K562 (cell line): ENCODE measurements at regions not wholly inside any gene's neighbourhood (a gene's known extent, or its start where the extent isn't known, plus 50 kb on each side); places are given as distances from the start of the nearest gene placed in this dataset.
A peak's percentile ranks its signal among the peaks of the same experiment; 100 is the strongest.
"Not testable (repeated sequence)": the region's sequence is repeated elsewhere in the genome, so short reads cannot be mapped to it uniquely, and the experiment has no call there.

Experiments
- ATAC-seq: fragments of 200-7000 bp; cut with Tn5 transposase; 3 replicates; pipeline ENCODE4 v1.9.1; 2020; ENCODE audit warnings: moderate library complexity
- BruUV-seq: library from RNA; stranded (reverse); fragments of 400-500 nt; replicated peaks from 2 replicates; lab custom pipeline; 2021; lab: Mats Ljungman, UMichigan
- CTCF ChIA-PET: fragments of 300-600 bp; formaldehyde crosslinking; extraction: SDS; loops from one replicate; lab custom pipeline; 2021; ENCODE audit warnings: low intra/inter-chr PET ratio; lab: Yijun Ruan, JAX
- POLR2A ChIA-PET: fragments of 300-600, 350-650 bp; sonication (Branson Sonifier 250); formaldehyde crosslinking; extraction: SDS; loops from one replicate; lab custom pipeline; 2021; ENCODE audit warnings: antibody characterized with exemption, inconsistent platforms; lab: Yijun Ruan, JAX
- DNase-seq, 4 experiments: peaks; one replicate each; pipeline versions ENCODE4 v3.0.0 to v3.0.0-alpha.2; 2011 to 2018; ENCODE audit warnings: low spot score in 3 of 4, mixed read lengths in 3 of 4; ENCODE audit errors: extremely low read depth in 1 of 4
- FAIRE-seq: peaks from 2 replicates; lab custom pipeline; 2011; peaks lifted over from hg19 to GRCh38; lab: Jason Lieb, UNC
- H2AFZ ChIP-seq: 2 replicates; pipeline ENCODE4 v1.6.0; 2011; ENCODE audit warnings: low read depth, low read length, control low read depth, inconsistent platforms
- H3K27ac ChIP-seq: fragments of 200-600 bp; 3 replicates; pipeline ENCODE4 v1.8.0; 2011; ENCODE audit warnings: low read depth, mild to moderate bottlenecking, control low read depth, inconsistent platforms, low read length, moderate library complexity, mixed read lengths; ENCODE audit errors: extremely low read depth
- H3K27me3 ChIP-seq, 2 experiments: fragments of 300-600 bp in 1 of 2; 2 replicates in 1 of 2; 3 replicates in 1 of 2; pipeline versions ENCODE4 v1.6.0 to v1.8.0; 2011; ENCODE audit warnings: inconsistent platforms in 2 of 2, low read length in 2 of 2, mild to moderate bottlenecking in 1 of 2, mixed read lengths in 1 of 2, moderate library complexity in 1 of 2; ENCODE audit not compliant: control insufficient read depth in 2 of 2, insufficient read depth in 2 of 2
- H3K36me3 ChIP-seq: fragments of 300-600 bp; 3 replicates; pipeline ENCODE4 v1.8.0; 2011; ENCODE audit warnings: mild to moderate bottlenecking, low read length, inconsistent platforms; ENCODE audit not compliant: control insufficient read depth, insufficient read depth
- H3K4me1 ChIP-seq, 2 experiments: fragments of 200-600 bp in 1 of 2; replicated peaks in 1 of 2; 2 replicates in 1 of 2; 3 replicates in 1 of 2; pipeline versions ENCODE4 v1.5.1 to v1.8.0; 2011; ENCODE audit warnings: inconsistent platforms in 2 of 2, low read length in 2 of 2, mild to moderate bottlenecking in 1 of 2, mixed read lengths in 1 of 2, moderate library complexity in 1 of 2; ENCODE audit not compliant: control insufficient read depth in 2 of 2, insufficient read depth in 2 of 2
- H3K4me2 ChIP-seq: 2 replicates; pipeline ENCODE4 v1.6.1; 2011; ENCODE audit warnings: low read length, control low read depth, inconsistent platforms, mixed read lengths; ENCODE audit not compliant: insufficient read depth
- H3K4me3 ChIP-seq: fragments of 200-600 bp; sonication (generic), shearing (Covaris generic); 2 replicates; pipeline ENCODE4 v1.5.1; 2016; ENCODE audit warnings: control low read depth, inconsistent platforms
- H3K79me2 ChIP-seq: fragments of 200-600 bp; 3 replicates; pipeline ENCODE4 v1.8.0; 2011; ENCODE audit warnings: low read length, inconsistent platforms; ENCODE audit not compliant: control insufficient read depth, insufficient read depth
- H3K9ac ChIP-seq, 2 experiments: 2 replicates each; pipeline versions ENCODE4 v1.6.0 to v1.6.1; 2011; ENCODE audit warnings: low read depth in 2 of 2, low read length in 2 of 2, control low read depth in 1 of 2, inconsistent platforms in 1 of 2, mild to moderate bottlenecking in 1 of 2, mixed read lengths in 1 of 2; ENCODE audit not compliant: insufficient read depth in 1 of 2
- H3K9me1 ChIP-seq: one replicate; pipeline ENCODE4 v1.6.0; 2011; ENCODE audit warnings: inconsistent platforms, mild to moderate bottlenecking, low read length, moderate library complexity; ENCODE audit not compliant: control insufficient read depth, insufficient read depth
- H3K9me3 ChIP-seq: replicated peaks from 2 replicates; pipeline ENCODE4 v1.5.1; 2011; ENCODE audit warnings: low read depth, low read length, inconsistent platforms; ENCODE audit not compliant: control insufficient read depth, insufficient read depth
- H4K20me1 ChIP-seq: replicated peaks from 2 replicates; pipeline ENCODE4 v1.6.1; 2011; ENCODE audit warnings: low read length, inconsistent platforms, mixed read lengths; ENCODE audit not compliant: control insufficient read depth, insufficient read depth
- BCL6 ChIP-seq: fragments of 250-450 bp; sonication (Bioruptor Pico); IDR thresholded peaks from 2 replicates; pipeline ENCODE4 v1.4.0; 2020
- CEBPG ChIP-seq, 3 experiments: fragments of 200-800 bp in 1 of 3; sonication (Bioruptor generic) in 1 of 3; sonication (generic) in 1 of 3; formaldehyde crosslinking in 1 of 3; IDR thresholded peaks in 2 of 3; conservative IDR thresholded peaks in 1 of 3; 2 replicates each; pipeline versions ENCODE4 v1.6.1 to v1.8.0; 2016 to 2022; ENCODE audit warnings: missing compliant biosample characterization in 2 of 3, missing genetic modification characterization in 2 of 3, mild to moderate bottlenecking in 1 of 3, missing genetic modification reagents in 1 of 3
- CTCFL ChIP-seq: IDR thresholded peaks from 2 replicates; pipeline ENCODE4 v1.6.1; 2011; ENCODE audit warnings: borderline replicate concordance, low read depth, mild to moderate bottlenecking, moderate library complexity, low read length; ENCODE audit not compliant: insufficient read depth, poor library complexity, severe bottlenecking
- FOXA1 ChIP-seq: fragments of 450-650 bp; IDR thresholded peaks from 2 replicates; pipeline ENCODE4 v1.6.1; 2016; ENCODE audit warnings: mild to moderate bottlenecking, borderline replicate concordance
- GABPA ChIP-seq: fragments of 200-800 bp; sonication (Bioruptor generic); conservative IDR thresholded peaks from 2 replicates; pipeline ENCODE4 v1.6.1; 2016; ENCODE audit warnings: low read depth, missing genetic modification characterization, missing compliant biosample characterization
- HMG20A ChIP-seq: fragments of 450-650 bp; formaldehyde crosslinking; conservative IDR thresholded peaks from 2 replicates; pipeline ENCODE4 v1.4.0; 2020; ENCODE audit warnings: mild to moderate bottlenecking, mixed read lengths
- IRF9 ChIP-seq: fragments of 450-650 bp; IDR thresholded peaks from 2 replicates; pipeline ENCODE4 v1.6.1; 2016; ENCODE audit warnings: missing biosample characterization, missing genetic modification characterization
- NCOA2 ChIP-seq, 2 experiments: fragments of 450-650 bp; IDR thresholded peaks; 2 replicates each; pipeline ENCODE4 v1.6.1; 2018; ENCODE audit warnings: mild to moderate bottlenecking in 2 of 2, moderate library complexity in 1 of 2; ENCODE audit not compliant: partially characterized antibody in 2 of 2
- NFIX ChIP-seq: fragments of 250-450 bp; sonication (Bioruptor Pico); IDR thresholded peaks from 2 replicates; pipeline ENCODE4 v1.4.0; 2020; ENCODE audit warnings: low read depth, mild to moderate bottlenecking, moderate library complexity
- SMAD1 ChIP-seq: fragments of 150-350 bp; IDR thresholded peaks from 2 replicates; pipeline ENCODE4 v1.6.1; 2014; ENCODE audit warnings: low read length, low read depth; ENCODE audit not compliant: partially characterized antibody
- SMARCB1 ChIP-seq: IDR thresholded peaks from 2 replicates; pipeline ENCODE4 v1.6.1; 2011; ENCODE audit warnings: improper control_type of control experiment, low read depth; ENCODE audit not compliant: insufficient read length
- SNAPC5 ChIP-seq: fragments of 250-450 bp; sonication (Bioruptor Pico); IDR thresholded peaks from 2 replicates; pipeline ENCODE4 v1.8.0; 2021; ENCODE audit warnings: moderate library complexity, mild to moderate bottlenecking, inconsistent platforms
- ZNF695 ChIP-seq: fragments of 450-650 bp; formaldehyde crosslinking; IDR thresholded peaks from 2 replicates; pipeline ENCODE4 v1.4.0; 2020; ENCODE audit warnings: mild to moderate bottlenecking, moderate library complexity
- WGBS: fragments of 100-300 bp; shearing (Covaris generic); methylation state at CpG from one replicate; pipeline ENCODE4 v1.1.6; 2016; ENCODE audit warnings: low coverage, mixed read lengths; ENCODE audit not compliant: insufficient coverage; ENCODE audit errors: missing lambda C conversion rate; 5-methylcytosine and 5-hydroxymethylcytosine counted together
- in situ Hi-C: fragments of 300-500 bp; cut with MboI; formaldehyde crosslinking; loops from 4 replicates; pipeline ENCODE4 v1.15.0; 2018; ENCODE audit warnings: inconsistent platforms, mixed read lengths
- intact Hi-C: fragments of 100-400 bp; cut with micrococcal nuclease; formaldehyde crosslinking; loops from 2 replicates; pipeline ENCODE4 v1.14.2; 2022

- in situ Hi-C loops, H3K9me1 ChIP-seq, H3K27me3 ChIP-seq, BruUV-seq, ATAC-seq, H3K4me1 ChIP-seq, H3K27ac ChIP-seq, POLR2A ChIA-PET, H3K79me2 ChIP-seq, H2AFZ ChIP-seq, H3K36me3 ChIP-seq, intact Hi-C loops, H3K9me3 ChIP-seq, FAIRE-seq, H4K20me1 ChIP-seq, H3K4me3 ChIP-seq, H3K4me2 ChIP-seq, DNase-seq, H3K9ac ChIP-seq: not testable (repeated sequence)
- 13% methylated on average over 5 of the region's 6 CpGs for WGBS
- CTCF ChIA-PET = interaction anchor here (0.6 kb wide), 1 partner anchor 58 kb away, joined by 4 read pairs; no protein-coding TSS in a partner anchor
Measured at GRCh38 chr4:116536024-116536423, 549.4 kb downstream of the TRAM1L1 start.

GRCh38 chr4:116531870-116532269 is 553.5 kb downstream of the TRAM1L1 start:
- ChIA-PET CTCF (no interaction called here), POLR2A (no interaction called here)
- Histone ChIP-seq H3K79me2 (no peaks in the 10 kb centered on the region), H3K9ac (no peak overlapping the region), H3K27me3 (no peaks in the 10 kb centered on the region), H4K20me1 (no peaks in the 10 kb centered on the region), H3K4me3 (no peak overlapping the region), H2AFZ (peak overlapping the region; percentile 14; the same call in 1 of the 2 replicates), H3K9me3 (no peaks in the 10 kb centered on the region), H3K36me3 (no peaks in the 10 kb centered on the region), H3K4me2 (no peak overlapping the region), H3K9me1 (no peaks in the 10 kb centered on the region), H3K4me1 (no peaks in the 10 kb centered on the region), H3K27ac (no peak overlapping the region)
- WGBS = 8% methylated on average over 5 of the region's 5 CpGs
- ATAC-seq = no peak
- peak in 1 of 4 experiments; percentile 45 for DNase-seq
- BruUV-seq = no TSS peak
- no peak for FAIRE-seq
- intact Hi-C loops (no loop called here), in situ Hi-C loops (no loop called here)
- TF ChIP-seq NFIX (CRISPR knock-in tag) (no peak), NCOA2 (IDR thresholded peaks at IDR 0.05; ENCODE audit: partially characterized antibody in 2 of 2) (no peak), SMAD1 (no peak), SMARCB1 (no peak), IRF9 (tag) (no peak), SNAPC5 (CRISPR knock-in tag) (no peak), BCL6 (no peak), CTCFL (no peak), CEBPG (CRISPR knock-in tag; IDR thresholded peaks at IDR 0.05) (no peak), CEBPG (tag; conservative IDR thresholded peaks at IDR 0.05 in 1 of 2, IDR thresholded peaks at IDR 0.05 in 1 of 2) (peak in 1 of 2 experiments; percentile 43; a peak in 1 of 4 replicates), GABPA (peak; percentile 82), FOXA1 (no peak), HMG20A (CRISPR knock-in tag) (no peak), ZNF695 (CRISPR knock-in tag) (no peak)
